ENCODE measurements at regions not wholly inside any gene's neighbourhood (a gene's known extent, or its start where the extent isn't known, plus 50 kb on each side); places are given as distances from the start of the nearest gene placed in this dataset.

DNA sequence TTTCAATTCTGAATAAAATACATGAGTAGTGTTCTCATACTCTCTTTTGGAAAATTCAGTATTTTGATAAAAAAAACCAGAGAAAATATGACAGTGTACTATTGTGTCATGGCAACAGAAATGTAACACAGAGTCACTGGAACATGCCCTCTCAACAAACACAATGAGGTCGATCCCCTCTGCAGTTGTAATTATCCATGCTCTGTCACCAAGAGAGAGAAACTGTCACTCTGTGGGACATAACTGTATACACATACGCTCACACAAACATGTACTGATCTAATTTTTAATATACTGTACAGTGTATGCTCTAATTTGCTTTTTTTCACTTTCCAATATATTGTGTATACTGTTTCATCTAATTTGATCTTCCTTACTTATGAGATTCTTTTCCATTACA is 1136.8 kb upstream of the TENM3 start:
- no peak for DNase-seq (ENCODE audit: low spot score)
- FAIRE-seq: no peak
- BruUV-seq (replicated peaks): no TSS peak
- ChIA-PET CTCF (ENCODE audit: low intra/inter-chr PET ratio, low total read pairs) (no interaction called here), POLR2A (no interaction called here)
- TF ChIP-seq TP53 (CRISPR knock-in tag; conservative IDR thresholded peaks at IDR 0.05): no peak
- no peak for TF ChIP-seq NFKBIZ (CRISPR knock-in tag; IDR thresholded peaks at IDR 0.05)
- no peak for TF ChIP-seq SYNCRIP (IDR thresholded peaks at IDR 0.05; ENCODE audit: insufficient read depth, low read depth, low read length)
- no peak for TF ChIP-seq NFYC (CRISPR knock-in tag; IDR thresholded peaks at IDR 0.05)
- no peak for TF ChIP-seq ZNF839 (CRISPR knock-in tag; IDR thresholded peaks at IDR 0.05; ENCODE audit: borderline replicate concordance)
- TF ChIP-seq GTF2F1 (IDR thresholded peaks at IDR 0.05; ENCODE audit: low read length): no peak
- TF ChIP-seq IRF9 (CRISPR knock-in tag; IDR thresholded peaks at IDR 0.05; ENCODE audit: borderline replicate concordance): no peak
- no peak for TF ChIP-seq MAFF (IDR thresholded peaks at IDR 0.05; ENCODE audit: low read depth, low read length)
- no peak for TF ChIP-seq ZFP36L1 (CRISPR knock-in tag; IDR thresholded peaks at IDR 0.05)
- no peak for TF ChIP-seq ZNF747 (CRISPR knock-in tag; IDR thresholded peaks at IDR 0.05; ENCODE audit: borderline replicate concordance)
- no peak for TF ChIP-seq TCF7L2 (IDR thresholded peaks at IDR 0.05; ENCODE audit: low read depth, low read length)
- TF ChIP-seq MTF1 (CRISPR knock-in tag; IDR thresholded peaks at IDR 0.05): no peak
- TF ChIP-seq ZNF317 (CRISPR knock-in tag; IDR thresholded peaks at IDR 0.05): no peak
- TF ChIP-seq CCDC6 (CRISPR knock-in tag; IDR thresholded peaks at IDR 0.05): no peak
- no peak for TF ChIP-seq HOXA7 (CRISPR knock-in tag; IDR thresholded peaks at IDR 0.05)
- no peak for TF ChIP-seq CBX5 (CRISPR knock-in tag; IDR thresholded peaks at IDR 0.05; ENCODE audit: borderline replicate concordance)
- 14% methylated on average over 2 of the region's 2 CpGs for WGBS (ENCODE audit: low lambda C conversion rate)
- Histone ChIP-seq H3K79me2 (ENCODE audit: insufficient read depth, low read length) (no peaks in the 10 kb centered on the region), H3K4me3 (replicated peaks in 1 of 3; ENCODE audit: insufficient read depth in 1 of 3, low read depth in 2 of 3, low read length in 3 of 3) (no peak overlapping the region), H3K4me2 (ENCODE audit: low read depth, low read length) (no peak overlapping the region), H3K36me3 (replicated peaks in 1 of 2; ENCODE audit: control insufficient read depth in 1 of 2, insufficient read depth in 2 of 2, low read length in 2 of 2) (no peaks in the 10 kb centered on the region), H3K27me3 (ENCODE audit: control insufficient read depth in 1 of 2, insufficient read depth in 2 of 2, low read length in 2 of 2) (no peaks in the 10 kb centered on the region), H3K4me1 (ENCODE audit: insufficient read depth, low read length) (no peaks in the 10 kb centered on the region), H2AFZ (ENCODE audit: low read length) (no peak overlapping the region), H4K20me1 (ENCODE audit: insufficient read depth, low read length) (no peaks in the 10 kb centered on the region), H3K27ac (ENCODE audit: extremely low read length, insufficient read depth, low read length) (no peak overlapping the region), H3K9ac (ENCODE audit: insufficient read depth, low read depth, low read length) (no peak overlapping the region), H3K9me3 (ENCODE audit: low read length) (no peaks in the 10 kb centered on the region)
- intact Hi-C loops (cut with micrococcal nuclease; ENCODE audit: unreplicated experiment): no loop called here
- in situ Hi-C loops (cut with HindIII; ENCODE audit: extremely low pct_ligation_motif_present, low pct_unique_long_range_greater_than_20kb): no loop called here
- no peak for ATAC-seq

Data from HepG2 (cell line).